CD4-positive, alpha-beta memory T cell (primary cell): ENCODE measurements at regions not wholly inside any gene's neighbourhood (a gene's known extent, or its start where the extent isn't known, plus 50 kb on each side); places are given as distances from the start of the nearest gene placed in this dataset.

ENCODE experiments used
- CTCF ChIA-PET: fragments of 350-600 bp; sonication (Branson Sonifier 250); formaldehyde crosslinking; loops from one replicate; lab custom pipeline; 2021; ENCODE audit warnings: inconsistent platforms; ENCODE audit not compliant: partially characterized antibody; lab: Charles Lee
- POLR2A ChIA-PET: fragments of 350-600 bp; sonication (Branson Sonifier 250); formaldehyde crosslinking; loops from one replicate; lab custom pipeline; 2021; ENCODE audit not compliant: partially characterized antibody; lab: Charles Lee
- DNase-seq, 5 donors: peaks; one replicate each; pipeline versions ENCODE4 v3.0.0 to v3.0.0-alpha.2; 2020 to 2022; ENCODE audit warnings: mixed read lengths in 1 of 5
- H3K27ac ChIP-seq: one replicate; pipeline ENCODE4 v1.7.0; 2013; ENCODE audit warnings: low read depth, low read length
- H3K27me3 ChIP-seq: 2 replicates; pipeline ENCODE4 v1.7.0; 2013; ENCODE audit warnings: mild to moderate bottlenecking, low read length, moderate library complexity; ENCODE audit not compliant: insufficient read depth
- H3K36me3 ChIP-seq: 2 replicates; pipeline ENCODE4 v1.7.0; 2013; ENCODE audit warnings: mild to moderate bottlenecking, low read length, moderate library complexity; ENCODE audit not compliant: insufficient read depth
- H3K4me1 ChIP-seq: 2 replicates; pipeline ENCODE4 v1.7.0; 2013; ENCODE audit warnings: mild to moderate bottlenecking, low read length, moderate library complexity; ENCODE audit not compliant: insufficient read depth
- H3K4me3 ChIP-seq, 2 donors: one replicate each; pipeline ENCODE4 v1.7.0; 2013; ENCODE audit warnings: low read length in 2 of 2, mild to moderate bottlenecking in 1 of 2
- H3K9me3 ChIP-seq, 2 donors: one replicate each; pipeline ENCODE4 v1.7.0; 2013; ENCODE audit warnings: low read length in 2 of 2, control low read depth in 1 of 2; ENCODE audit not compliant: control insufficient read depth in 1 of 2
- H3K27ac Mint-ChIP-seq, 7 donors: one replicate each; pipeline ENCODE4 v1.8.0; 2020 to 2021; ENCODE audit warnings: mixed read lengths in 7 of 7, mild to moderate bottlenecking in 6 of 7, inconsistent platforms in 3 of 7, moderate library complexity in 3 of 7
- H3K27me3 Mint-ChIP-seq, 2 donors: one replicate each; pipeline ENCODE4 v1.8.0; 2020 to 2021; ENCODE audit warnings: mixed read lengths in 2 of 2
- H3K36me3 Mint-ChIP-seq, 2 donors: one replicate each; pipeline ENCODE4 v1.8.0; 2020 to 2021; ENCODE audit warnings: mixed read lengths in 2 of 2, inconsistent platforms in 1 of 2, mild to moderate bottlenecking in 1 of 2
- H3K4me1 Mint-ChIP-seq, 4 donors: one replicate each; pipeline ENCODE4 v1.8.0; 2020 to 2021; ENCODE audit warnings: mixed read lengths in 4 of 4, mild to moderate bottlenecking in 1 of 4
- H3K4me3 Mint-ChIP-seq, 8 donors: one replicate each; pipeline ENCODE4 v1.8.0; 2020 to 2021; ENCODE audit warnings: mixed read lengths in 8 of 8, mild to moderate bottlenecking in 7 of 8, moderate library complexity in 6 of 8, inconsistent platforms in 3 of 8
- H3K9me3 Mint-ChIP-seq, 8 donors: one replicate each; pipeline ENCODE4 v1.8.0; 2020 to 2021; ENCODE audit warnings: mixed read lengths in 8 of 8, mild to moderate bottlenecking in 5 of 8, inconsistent platforms in 3 of 8, moderate library complexity in 1 of 8
- intact Hi-C: fragments of 100-400 bp; cut with micrococcal nuclease; formaldehyde crosslinking; loops from one replicate; pipeline ENCODE4 v1.15.1; 2023

DNA sequence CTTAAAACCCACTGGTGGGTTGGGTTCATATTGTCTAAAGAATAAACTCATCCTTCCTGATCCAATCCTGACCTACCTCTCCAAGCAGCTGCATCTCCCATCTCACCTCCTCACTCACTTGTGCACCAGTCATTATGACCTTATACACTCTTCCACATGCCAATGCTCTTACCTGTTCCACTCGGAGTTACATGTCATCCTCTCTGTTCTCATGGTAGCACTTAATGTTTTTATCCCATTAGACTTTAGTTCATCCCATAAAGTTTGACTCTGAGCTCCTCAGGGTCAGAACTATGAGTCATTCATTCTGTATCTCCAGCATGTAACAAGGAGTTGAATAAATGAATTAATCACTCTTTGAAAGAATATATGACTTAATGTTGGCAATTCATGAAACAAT is 330.2 kb downstream of the KLF12 start:
- peaks cover 0 to 1% (median 0%) of the 10 kb centered on the region in 8 donors for H3K9me3 Mint-ChIP-seq
- H3K9me3 ChIP-seq, result no peaks in the 10 kb centered on the region
- peaks cover 41 to 43% of the 10 kb centered on the region in 2 donors for H3K36me3 Mint-ChIP-seq
- H3K27me3 Mint-ChIP-seq, result no peaks in the 10 kb centered on the region
- no peaks in the 10 kb centered on the region for H3K4me1 ChIP-seq
- H3K27ac ChIP-seq, result no peak overlapping the region
- no peak overlapping the region for H3K4me3 Mint-ChIP-seq
- intact Hi-C loops, result no loop called here
- peaks cover 9 to 32% (median 22%) of the 10 kb centered on the region in 4 donors for H3K4me1 Mint-ChIP-seq
- no peak for DNase-seq
- no peaks in the 10 kb centered on the region for H3K27me3 ChIP-seq
- CTCF ChIA-PET, result interaction anchor here (1.0 kb wide), 1 partner anchor 47 kb away, joined by 4 read pairs; no protein-coding TSS in a partner anchor
- H3K27ac Mint-ChIP-seq, result peak overlapping the region in 1 of 7 donors; percentile 61
- no peak overlapping the region for H3K4me3 ChIP-seq
- POLR2A ChIA-PET, result interaction anchor here (0.7 to 0.9 kb wide), 3 partner anchors 10 to 20 kb away, joined by 3 read pairs; no protein-coding TSS in a partner anchor
- H3K36me3 ChIP-seq, result peaks cover 6% of the 10 kb centered on the region

DNA sequence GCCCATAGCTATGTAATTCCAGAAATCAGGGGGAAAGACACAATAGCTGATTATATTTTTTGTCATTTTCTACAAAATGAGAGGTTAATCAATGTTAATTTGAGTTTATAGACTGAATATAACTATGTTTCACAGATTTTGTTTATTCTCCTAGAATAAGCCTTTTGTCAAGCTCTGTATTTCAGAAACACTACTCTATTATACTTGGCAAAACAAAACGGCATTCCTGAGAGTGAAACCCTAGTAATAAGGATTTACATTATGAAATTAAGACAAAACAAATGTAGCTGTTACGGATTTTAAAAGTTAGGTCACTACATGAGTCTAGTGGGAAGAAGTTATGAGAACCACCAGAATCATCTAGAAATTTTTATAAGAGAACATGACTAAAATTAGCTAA is 334.2 kb downstream of the KLF12 start:
- Histone ChIP-seq H3K9me3 (no peaks in the 10 kb centered on the region), H3K36me3 (no peaks in the 10 kb centered on the region), H3K4me1 (no peaks in the 10 kb centered on the region), H3K27me3 (no peaks in the 10 kb centered on the region), H3K27ac (no peak overlapping the region), H3K4me3 (no peak overlapping the region)
- intact Hi-C loops, result no loop called here
- ChIA-PET CTCF (interaction anchor here (0.9 to 1.2 kb wide), 2 partner anchors 59 to 1420 kb away, joined by 3 read pairs; no protein-coding TSS in a partner anchor), POLR2A (no interaction called here)
- peaks cover 32 to 42% (median 36%) of the 10 kb centered on the region in 4 donors for H3K4me1 Mint-ChIP-seq
- peaks cover 0 to 3% (median 0%) of the 10 kb centered on the region in 8 donors for H3K9me3 Mint-ChIP-seq
- no peak overlapping the region for H3K4me3 Mint-ChIP-seq
- H3K36me3 Mint-ChIP-seq, result peaks cover 42 to 54% of the 10 kb centered on the region in 2 donors
- no peak for DNase-seq
- H3K27me3 Mint-ChIP-seq, result no peaks in the 10 kb centered on the region
- H3K27ac Mint-ChIP-seq, result no peak overlapping the region

DNA sequence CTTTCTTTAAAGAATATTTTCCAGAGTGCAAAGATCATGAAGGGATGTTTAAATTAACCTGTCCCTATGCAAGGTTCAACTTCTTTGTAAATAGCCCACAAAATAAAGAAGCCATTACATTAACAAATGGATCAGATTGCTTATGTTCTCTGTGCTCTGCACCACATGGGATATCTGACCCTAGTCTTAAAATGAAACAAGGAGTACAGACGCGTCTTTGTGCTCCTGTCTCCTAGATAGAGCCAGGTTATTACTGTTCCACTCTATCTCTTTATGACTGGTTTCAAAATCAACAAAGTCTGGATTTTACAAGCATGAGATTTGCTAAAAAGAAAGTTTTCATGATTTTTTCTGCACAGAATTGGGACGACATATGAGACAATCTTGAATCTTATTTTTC is 339.4 kb downstream of the KLF12 start:
- H3K36me3 Mint-ChIP-seq, result peaks cover 30 to 43% of the 10 kb centered on the region in 2 donors
- H3K4me3 ChIP-seq, result no peak overlapping the region
- ChIA-PET POLR2A (no interaction called here), CTCF (no interaction called here)
- intact Hi-C loops, result no loop called here
- H3K9me3 Mint-ChIP-seq, result peaks cover 0 to 5% (median 0%) of the 10 kb centered on the region in 8 donors
- no peaks in the 10 kb centered on the region for H3K27me3 Mint-ChIP-seq
- H3K27me3 ChIP-seq, result no peaks in the 10 kb centered on the region
- H3K36me3 ChIP-seq, result no peaks in the 10 kb centered on the region
- H3K27ac ChIP-seq, result no peak overlapping the region
- no peak overlapping the region for H3K27ac Mint-ChIP-seq
- no peak overlapping the region for H3K4me3 Mint-ChIP-seq
- DNase-seq, result no peak
- H3K4me1 Mint-ChIP-seq, result peaks cover 35 to 48% (median 38%) of the 10 kb centered on the region in 4 donors
- H3K9me3 ChIP-seq, result no peaks in the 10 kb centered on the region
- no peaks in the 10 kb centered on the region for H3K4me1 ChIP-seq

DNA sequence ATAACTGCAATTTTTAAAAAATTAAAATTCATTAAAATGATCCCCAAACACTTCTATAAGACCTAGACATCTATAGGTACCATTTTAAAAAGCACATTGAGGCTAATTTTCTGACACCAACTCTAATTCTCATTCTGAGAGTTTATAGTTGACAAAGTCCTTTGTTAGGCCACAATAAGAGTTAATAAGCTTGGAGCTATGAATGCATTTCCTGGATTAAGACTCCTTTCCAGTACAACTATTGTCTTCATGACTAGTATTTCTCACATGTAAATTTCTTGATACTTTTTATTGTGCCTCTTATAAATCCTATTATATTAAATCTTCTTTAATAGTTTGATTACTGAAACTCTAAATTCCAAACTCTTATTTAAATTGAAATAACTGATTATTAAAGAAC is 340.8 kb downstream of the KLF12 start:
- Histone ChIP-seq H3K4me1 (no peaks in the 10 kb centered on the region), H3K27me3 (no peaks in the 10 kb centered on the region), H3K36me3 (no peaks in the 10 kb centered on the region), H3K4me3 (no peak overlapping the region), H3K27ac (no peak overlapping the region), H3K9me3 (no peaks in the 10 kb centered on the region)
- POLR2A ChIA-PET, result interaction anchor here (0.7 kb wide), 1 partner anchor 11 kb away, joined by 3 read pairs; no protein-coding TSS in a partner anchor
- Mint-ChIP-seq H3K9me3 (peaks cover 0 to 2% (median 0%) of the 10 kb centered on the region in 8 donors), H3K4me3 (no peak overlapping the region), H3K27ac (no peak overlapping the region), H3K4me1 (peaks cover 33 to 51% (median 41%) of the 10 kb centered on the region in 4 donors), H3K36me3 (peaks cover 28 to 42% of the 10 kb centered on the region in 2 donors), H3K27me3 (no peaks in the 10 kb centered on the region)
- CTCF ChIA-PET, result no interaction called here
- DNase-seq, result no peak
- intact Hi-C loops, result no loop called here

DNA sequence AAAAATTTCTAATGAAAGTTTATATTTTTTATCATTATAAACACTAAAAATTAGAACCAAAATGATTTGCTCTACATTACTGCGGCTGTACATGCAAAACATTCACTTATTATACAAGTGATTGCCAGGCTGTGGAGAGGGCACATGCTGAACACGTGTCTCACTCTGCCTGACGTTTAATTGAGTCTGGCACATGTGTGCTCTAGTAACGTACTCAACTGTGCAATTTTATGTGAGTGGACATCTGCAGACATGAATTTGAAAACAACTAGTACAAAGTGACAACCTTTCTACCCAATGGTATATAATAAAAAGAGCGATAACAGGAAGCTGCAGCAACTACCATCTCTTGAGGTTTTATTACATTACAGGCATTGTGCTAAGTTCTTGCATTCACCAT is 341.4 kb downstream of the KLF12 start:
- Histone ChIP-seq H3K9me3 (no peaks in the 10 kb centered on the region), H3K27ac (no peak overlapping the region), H3K36me3 (no peaks in the 10 kb centered on the region), H3K4me1 (no peaks in the 10 kb centered on the region), H3K27me3 (no peaks in the 10 kb centered on the region), H3K4me3 (no peak overlapping the region)
- CTCF ChIA-PET, result no interaction called here
- Mint-ChIP-seq H3K4me1 (peaks cover 28 to 47% (median 39%) of the 10 kb centered on the region in 4 donors), H3K4me3 (no peak overlapping the region), H3K27me3 (no peaks in the 10 kb centered on the region), H3K36me3 (peaks cover 23 to 38% of the 10 kb centered on the region in 2 donors), H3K9me3 (peaks cover 0 to 2% (median 0%) of the 10 kb centered on the region in 8 donors), H3K27ac (no peak overlapping the region)
- intact Hi-C loops, result no loop called here
- POLR2A ChIA-PET, result no interaction called here
- DNase-seq, result no peak

DNA sequence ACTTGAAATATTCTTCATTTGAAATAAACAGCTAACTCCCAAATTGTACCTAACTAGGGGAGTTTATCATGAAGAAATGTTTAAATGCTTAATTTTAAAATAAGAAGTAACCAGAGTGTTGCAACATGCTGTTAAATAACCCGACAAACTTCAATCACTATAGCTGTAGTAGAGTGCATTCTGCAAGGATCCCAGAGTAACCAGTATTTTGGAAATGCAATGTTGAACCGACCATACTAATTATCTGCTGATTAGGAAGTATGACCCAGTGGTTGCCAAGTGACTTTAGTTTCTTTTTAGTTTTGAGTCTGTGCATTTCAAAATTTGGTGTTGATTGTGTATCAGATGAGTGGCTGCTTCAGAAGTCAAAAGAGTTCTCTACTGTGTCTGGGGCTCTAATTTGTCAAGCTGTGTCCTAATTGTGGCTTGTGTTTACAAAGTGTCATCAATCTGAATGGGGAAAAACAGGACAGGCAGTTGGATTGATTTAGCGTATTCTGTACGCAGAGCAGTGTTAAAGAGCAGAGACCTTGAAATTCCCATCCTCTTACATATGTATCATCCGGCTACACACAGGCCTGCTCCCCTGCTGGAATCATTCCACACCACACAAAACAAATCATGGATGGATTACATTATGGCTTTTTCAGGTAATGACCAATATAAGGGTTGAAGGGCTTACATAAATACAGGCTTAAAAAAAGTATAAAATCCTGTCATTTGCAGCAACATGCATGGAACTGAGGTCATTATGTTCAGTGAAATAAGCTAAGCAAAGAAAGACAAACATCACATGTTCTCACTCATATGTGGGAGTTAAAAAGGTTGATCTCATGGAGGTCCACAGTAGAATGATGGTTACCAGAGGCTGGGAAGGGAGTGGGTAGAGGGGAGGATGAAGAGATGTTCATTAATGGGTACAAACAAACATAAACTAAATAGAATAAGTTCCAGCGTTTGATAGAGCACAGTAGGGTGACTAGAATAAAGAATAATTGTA is 351.5 kb downstream of the KLF12 start:
- H3K36me3 Mint-ChIP-seq, result peaks cover 38 to 52% of the 10 kb centered on the region in 2 donors
- peaks cover 0 to 4% (median 0%) of the 10 kb centered on the region in 8 donors for H3K9me3 Mint-ChIP-seq
- Histone ChIP-seq H3K36me3 (no peaks in the 10 kb centered on the region), H3K9me3 (no peaks in the 10 kb centered on the region), H3K27me3 (no peaks in the 10 kb centered on the region), H3K4me3 (no peak overlapping the region), H3K4me1 (no peaks in the 10 kb centered on the region), H3K27ac (no peak overlapping the region)
- no peak overlapping the region for H3K4me3 Mint-ChIP-seq
- DNase-seq, result no peak
- peaks cover 40 to 49% (median 41%) of the 10 kb centered on the region in 4 donors for H3K4me1 Mint-ChIP-seq
- peak overlapping the region in 6 of 7 donors; percentile 20 to 81 (median 44) for H3K27ac Mint-ChIP-seq
- ChIA-PET CTCF (interaction anchor here (0.6 kb wide), 1 partner anchor 504 kb away, joined by 3 read pairs; no protein-coding TSS in a partner anchor), POLR2A (interaction anchor here (2.3 kb wide), 1 partner anchor 17 kb away, joined by 6 read pairs; no protein-coding TSS in a partner anchor)
- no peaks in the 10 kb centered on the region for H3K27me3 Mint-ChIP-seq
- intact Hi-C loops, result no loop called here

DNA sequence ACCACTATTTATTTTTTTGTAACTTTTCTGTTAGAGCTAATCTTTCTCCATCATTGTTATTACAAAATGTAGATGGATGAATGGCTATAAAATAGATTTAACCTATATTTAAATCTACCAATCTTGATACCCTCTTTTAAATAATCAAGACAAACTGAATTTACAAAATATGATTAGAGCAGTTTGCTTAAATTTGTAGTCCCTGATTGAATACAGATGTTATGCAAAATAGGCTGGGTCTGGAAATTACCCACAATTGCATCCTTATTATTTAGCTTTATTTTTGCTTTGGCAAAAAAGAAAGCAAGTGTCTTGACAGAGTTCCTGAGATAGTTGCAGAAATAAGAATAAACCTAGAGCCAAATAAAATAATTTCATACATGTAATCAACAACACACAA is 352.8 kb downstream of the KLF12 start:
- no peaks in the 10 kb centered on the region for H3K9me3 ChIP-seq
- Mint-ChIP-seq H3K27me3 (no peaks in the 10 kb centered on the region), H3K27ac (peak overlapping the region in 2 of 7 donors; percentile 21 to 53), H3K9me3 (peaks cover 0 to 4% (median 0%) of the 10 kb centered on the region in 8 donors), H3K36me3 (peaks cover 46 to 57% of the 10 kb centered on the region in 2 donors), H3K4me3 (no peak overlapping the region), H3K4me1 (peaks cover 44 to 58% (median 48%) of the 10 kb centered on the region in 4 donors)
- intact Hi-C loops, result no loop called here
- no peak overlapping the region for H3K4me3 ChIP-seq
- H3K27ac ChIP-seq, result no peak overlapping the region
- DNase-seq, result no peak
- H3K27me3 ChIP-seq, result no peaks in the 10 kb centered on the region
- ChIA-PET CTCF (no interaction called here), POLR2A (interaction anchor here (2.3 kb wide), 1 partner anchor 15 kb away, joined by 6 read pairs; no protein-coding TSS in a partner anchor)
- peaks cover 4% of the 10 kb centered on the region for H3K4me1 ChIP-seq
- no peaks in the 10 kb centered on the region for H3K36me3 ChIP-seq
